CD4-positive, alpha-beta T cell treated with Interleukin-10 for 1 hour (primary cell): ENCODE measurements at regions not wholly inside any gene's neighbourhood (a gene's known extent, or its start where the extent isn't known, plus 50 kb on each side); places are given as distances from the start of the nearest gene placed in this dataset.
"Not testable (repeated sequence)": the region's sequence is repeated elsewhere in the genome, so short reads cannot be mapped to it uniquely, and the experiment has no call there.

ENCODE experiments used
- DNase-seq: peaks from one replicate; pipeline ENCODE4 v3.0.0-alpha.2; 2020

DNA sequence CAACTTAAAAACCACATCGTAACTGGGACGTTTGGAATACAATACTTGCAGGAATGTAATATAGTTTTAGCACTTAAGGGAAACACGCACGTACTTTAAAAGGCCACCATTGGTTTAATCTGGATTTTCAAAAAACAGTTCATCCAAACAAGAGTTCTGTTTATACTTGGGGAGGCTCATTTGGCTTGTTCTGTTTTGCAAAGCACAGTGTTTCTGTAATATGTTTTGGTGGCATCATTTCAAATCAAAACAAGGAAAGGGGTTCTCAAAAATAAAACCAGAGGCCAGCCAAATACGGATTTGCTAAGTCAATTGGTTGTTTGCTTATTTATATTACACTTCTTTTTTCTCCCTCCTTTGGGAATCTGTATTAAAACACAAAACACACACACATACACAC lies 656.1 kb upstream of the SOX9 start:
- no peak for DNase-seq

DNA sequence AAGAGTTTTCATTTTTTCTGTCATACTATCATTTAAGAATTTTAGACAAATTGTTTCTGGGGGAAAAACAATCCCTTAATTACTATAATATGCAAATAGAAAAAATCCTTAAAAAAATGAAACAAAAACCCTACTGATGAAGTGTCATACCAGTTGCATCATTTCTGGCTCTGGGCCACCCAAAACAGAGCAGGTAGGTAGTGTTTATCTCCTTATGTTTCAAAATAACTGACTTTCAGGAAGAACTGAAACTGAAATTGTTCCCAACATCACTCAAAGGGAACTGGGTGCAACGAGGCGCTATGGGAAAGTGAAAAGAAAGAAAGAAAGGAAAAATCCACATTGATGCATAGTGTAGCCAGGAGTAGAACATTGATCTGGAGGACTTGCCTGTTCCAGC lies 653.1 kb upstream of the SOX9 start:
- no peak for DNase-seq

DNA sequence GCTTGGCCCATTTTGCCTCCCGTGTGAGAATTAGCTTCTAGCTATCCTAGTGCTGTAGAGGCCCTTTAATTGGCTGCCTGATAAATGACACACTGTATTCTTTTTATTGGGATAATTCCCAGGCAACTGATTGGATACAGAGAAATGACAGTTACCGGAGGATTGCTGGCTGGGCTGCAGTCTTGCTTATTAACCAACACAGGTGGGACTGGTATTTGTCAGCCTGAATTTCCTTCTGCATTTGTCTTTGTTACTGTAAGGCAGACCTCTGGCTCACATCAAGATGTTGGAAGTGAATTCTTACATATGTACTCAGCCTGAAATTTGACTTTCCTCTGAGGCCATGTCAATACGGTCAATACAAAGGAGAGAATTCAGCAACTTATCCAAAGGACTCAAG lies 650.8 kb upstream of the SOX9 start:
- no peak for DNase-seq

DNA sequence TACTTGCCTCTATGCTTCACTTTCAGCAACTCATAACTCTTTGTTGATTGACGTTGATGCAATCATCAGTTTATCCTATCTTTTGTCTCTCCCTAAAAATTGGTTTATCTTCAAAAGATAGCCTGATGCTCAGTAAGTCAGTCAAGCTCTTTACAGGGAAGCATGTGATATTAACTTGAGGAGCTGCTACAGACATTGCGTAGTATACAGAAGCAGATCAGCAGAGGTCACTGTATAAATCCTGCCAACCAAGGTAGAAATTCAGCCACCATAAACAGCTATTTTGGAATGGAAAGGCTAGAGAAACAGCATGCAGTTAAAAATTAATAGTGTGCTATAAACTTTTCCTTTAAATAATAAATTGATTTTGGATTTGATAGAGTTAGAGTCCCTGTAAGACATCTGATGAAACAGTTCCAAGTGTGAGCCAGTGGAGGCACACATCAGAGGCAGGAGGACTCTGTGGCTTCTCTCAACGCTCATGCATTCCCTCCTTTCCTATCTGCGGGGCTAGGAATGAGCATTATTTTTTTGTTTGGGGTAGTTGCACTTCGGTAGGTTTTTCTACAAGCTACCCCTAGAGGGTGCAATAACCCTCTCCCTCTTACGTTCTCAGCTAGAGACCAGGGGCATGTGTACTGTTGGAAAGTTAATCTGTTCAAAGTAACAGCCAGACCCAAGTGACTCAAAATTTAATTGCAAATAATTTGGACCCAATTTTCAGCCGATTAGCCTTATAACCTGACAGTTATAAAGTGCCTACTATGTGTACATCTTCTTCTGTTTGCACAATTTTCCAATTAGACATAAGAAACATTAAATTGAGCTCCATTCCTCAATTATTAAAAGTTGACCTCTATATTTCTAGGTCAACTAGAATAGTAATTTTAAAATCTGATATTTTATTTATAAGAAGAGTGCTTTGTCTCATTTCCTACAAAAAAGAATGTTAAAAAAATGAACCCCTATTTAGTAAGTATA lies 647.7 kb upstream of the SOX9 start:
- DNase-seq, result no peak

DNA sequence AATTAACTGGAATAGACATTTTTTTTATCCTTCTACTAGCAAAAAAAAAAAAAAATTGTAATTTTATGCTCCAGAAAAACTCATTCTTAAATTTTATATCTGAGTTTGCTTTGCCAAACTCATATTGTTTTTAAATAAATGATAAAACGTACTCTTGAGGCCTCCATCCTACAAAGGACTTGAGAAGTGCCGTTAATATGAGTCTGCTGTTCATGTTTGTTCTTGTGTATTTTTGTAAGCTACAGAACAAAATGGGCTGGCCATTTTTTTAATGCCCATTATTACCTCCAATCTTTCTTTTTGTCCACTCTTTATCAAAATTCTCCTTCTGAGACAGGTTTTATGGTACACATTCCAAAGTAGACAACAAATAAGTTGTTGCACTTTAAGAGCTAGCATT lies 643.5 kb upstream of the SOX9 start:
- no peak for DNase-seq

DNA sequence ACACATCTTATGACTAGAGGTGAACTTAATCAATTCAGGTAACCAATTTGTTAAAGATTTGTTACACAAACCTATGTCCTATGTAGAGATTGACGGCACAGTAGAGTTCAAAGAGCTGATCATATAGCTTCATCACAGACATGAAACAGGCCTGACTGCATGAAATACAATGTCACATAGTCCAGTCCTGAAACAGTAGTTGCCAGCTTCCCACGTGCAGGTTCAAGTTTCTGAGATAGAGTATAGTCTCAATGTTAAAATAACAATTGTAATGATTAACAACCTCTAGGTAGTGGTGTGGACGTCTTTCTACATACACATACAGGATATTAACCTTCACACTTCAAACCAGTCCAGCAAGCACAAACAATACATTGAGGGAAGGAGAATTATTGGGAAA lies 640.7 kb upstream of the SOX9 start:
- no peak for DNase-seq

DNA sequence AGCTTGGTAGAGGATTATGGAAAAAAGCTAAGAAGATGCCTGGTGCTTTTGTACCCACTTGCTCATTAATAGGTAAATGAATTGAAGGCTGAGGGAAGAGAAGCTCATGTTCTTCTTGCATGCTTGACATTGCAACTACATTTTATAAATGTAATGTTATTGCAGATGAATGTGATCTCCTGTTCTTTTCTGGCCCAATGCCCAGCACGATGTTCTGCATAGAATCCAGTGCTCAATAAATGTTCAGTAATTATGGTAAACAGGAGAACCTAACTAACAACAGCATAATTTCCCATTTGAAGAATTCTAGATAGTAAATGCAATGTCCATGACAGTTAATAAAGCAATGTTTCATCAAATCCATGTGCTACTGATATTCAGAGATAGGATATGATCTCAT lies 638.2 kb upstream of the SOX9 start:
- DNase-seq, result no peak

DNA sequence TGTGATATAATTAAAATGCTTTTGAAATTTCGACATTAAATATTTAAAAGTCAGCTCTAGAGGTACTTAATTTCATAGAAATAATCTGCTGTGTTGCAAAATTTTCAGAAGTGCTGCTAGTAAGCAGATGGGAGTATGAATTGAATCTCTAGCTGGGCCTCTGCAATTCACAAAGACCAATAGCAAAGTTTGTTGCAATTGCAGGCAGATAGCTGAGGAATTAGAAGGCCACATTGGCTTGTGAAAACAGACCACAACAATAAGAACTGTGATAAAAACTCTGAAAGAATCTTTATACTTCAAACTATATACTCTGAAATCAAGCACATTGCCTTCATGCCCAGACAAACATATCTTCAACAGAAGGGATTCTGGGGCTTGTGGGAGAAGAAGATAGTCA lies 636.3 kb upstream of the SOX9 start:
- DNase-seq, result no peak

DNA sequence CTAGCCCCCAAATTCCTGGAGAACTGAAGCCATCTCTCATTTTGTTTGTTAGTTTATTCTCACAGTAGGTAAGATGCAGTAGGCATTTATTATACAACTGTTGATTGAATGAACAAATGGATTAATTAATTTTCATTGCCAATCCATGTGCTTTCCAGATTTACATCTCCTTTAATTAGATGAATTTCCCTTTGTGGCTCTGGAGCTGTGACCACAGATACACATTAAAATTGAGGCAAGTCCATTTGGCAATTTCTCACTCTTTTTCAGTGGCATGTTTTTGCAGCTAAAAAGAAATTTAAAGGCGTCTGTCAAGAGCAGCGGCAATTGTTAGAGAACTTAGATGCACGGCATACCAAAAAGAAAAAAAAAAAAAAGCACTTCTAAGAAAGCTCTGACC lies 635.4 kb upstream of the SOX9 start:
- DNase-seq, result no peak

DNA sequence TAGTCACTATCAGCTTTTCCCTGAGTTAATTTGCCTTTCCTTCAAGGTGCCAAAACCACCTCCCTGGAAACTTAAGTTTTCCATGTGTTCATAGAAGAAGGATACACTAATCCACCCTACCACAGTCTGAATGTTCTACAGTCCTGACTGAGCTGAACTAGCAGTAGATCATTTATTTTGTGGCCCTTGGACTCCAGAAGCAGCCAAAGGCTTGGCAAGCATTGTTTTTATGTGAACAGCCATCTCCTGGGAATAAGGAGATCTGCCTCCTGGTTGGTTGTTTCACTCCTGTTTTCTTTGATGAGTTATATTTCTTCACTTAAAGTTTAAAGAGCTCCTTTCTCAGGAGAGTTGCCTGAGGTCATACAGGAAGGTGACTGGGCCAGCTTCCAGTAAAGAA lies 634.6 kb upstream of the SOX9 start:
- no peak for DNase-seq

DNA sequence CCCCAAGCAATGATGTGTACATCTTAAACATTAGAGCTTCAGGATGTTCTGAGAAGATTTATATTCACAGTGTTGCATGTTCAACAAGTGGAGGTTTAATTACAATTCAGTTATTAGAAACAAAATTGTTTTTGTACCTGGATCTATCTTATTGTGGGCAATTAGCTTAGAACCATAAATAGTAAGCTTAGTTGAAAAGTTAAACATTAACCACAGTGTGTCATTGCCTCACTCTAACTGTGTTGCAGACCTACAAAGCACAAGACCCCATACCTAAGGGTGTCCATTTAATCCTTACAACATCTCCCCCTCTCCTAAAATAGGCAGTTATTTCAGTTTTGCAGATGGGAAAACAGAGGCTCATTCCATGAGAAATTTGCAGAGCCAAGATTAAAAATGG lies 632.0 kb upstream of the SOX9 start:
- no peak for DNase-seq

DNA sequence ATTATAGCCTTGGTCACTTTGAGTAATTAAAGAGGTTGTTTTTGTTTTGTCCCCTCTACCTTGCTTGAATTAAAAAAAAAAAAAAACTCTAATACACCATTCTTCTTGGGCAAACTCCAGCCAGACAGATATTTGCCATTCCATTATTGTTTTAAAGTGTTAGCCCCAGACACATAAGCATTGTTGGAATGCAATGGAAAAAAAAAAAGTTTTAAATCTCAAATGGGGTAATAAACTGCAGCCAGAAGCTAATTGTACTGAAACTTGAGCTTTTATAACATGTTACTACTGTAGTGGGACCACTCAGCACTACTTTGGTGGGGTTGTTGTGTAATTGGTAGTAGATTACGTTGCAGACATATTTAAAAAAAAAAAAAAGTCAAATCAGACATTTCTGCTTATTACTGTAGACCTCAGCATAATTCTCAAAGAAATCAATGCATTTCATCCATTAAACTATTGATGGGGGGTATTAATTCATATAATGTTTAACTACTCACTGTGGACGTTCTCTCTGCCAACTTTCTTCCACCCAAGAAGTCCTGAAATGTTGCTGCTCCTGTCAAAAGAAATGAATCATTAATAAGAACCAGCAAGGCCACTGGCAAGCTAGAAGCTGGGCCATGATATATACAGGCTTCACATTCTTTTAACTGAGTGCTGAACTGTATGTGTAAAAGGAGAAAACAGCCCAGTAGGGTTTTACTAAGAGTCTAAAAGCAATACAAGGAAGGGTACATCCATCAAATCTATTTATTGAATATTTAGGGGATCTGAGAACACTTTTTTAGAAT lies 626.6 kb upstream of the SOX9 start:
- no peak for DNase-seq

DNA sequence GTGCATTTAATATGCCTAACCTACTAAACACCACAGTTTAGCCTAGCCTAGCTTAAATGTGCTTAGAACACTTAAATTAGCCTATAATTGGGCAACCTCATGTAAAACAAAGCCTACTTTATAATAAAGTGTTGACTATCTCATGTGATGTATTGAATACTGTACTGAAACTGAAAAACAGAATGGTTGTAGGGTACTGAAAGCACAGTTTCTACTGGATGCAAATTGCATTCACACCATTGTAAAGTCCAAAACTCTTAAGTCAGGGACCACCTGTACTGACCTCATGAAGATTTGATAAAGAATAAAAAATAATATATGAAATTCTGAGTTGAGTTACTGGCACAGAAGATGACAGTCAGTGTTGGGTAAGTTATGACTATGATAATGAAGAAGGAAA lies 625.4 kb upstream of the SOX9 start:
- no peak for DNase-seq

DNA sequence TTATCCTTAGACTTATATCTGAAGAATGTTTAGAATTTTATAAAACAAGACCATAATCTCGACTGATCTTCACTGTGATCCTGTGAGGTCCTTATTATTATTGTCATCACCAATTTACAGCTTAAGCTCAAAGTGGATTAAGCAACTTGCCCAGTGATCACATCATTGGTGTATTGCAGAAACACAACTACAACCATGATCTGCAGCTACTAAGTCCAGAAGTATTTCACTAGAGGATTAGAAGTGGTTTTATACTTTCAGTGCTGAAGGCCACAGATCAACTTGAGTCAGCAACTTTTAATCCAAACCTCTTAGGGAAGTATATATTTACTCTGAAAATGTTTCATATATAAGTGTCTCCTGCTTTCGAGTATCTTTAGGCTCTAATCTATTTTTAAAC lies 624.3 kb upstream of the SOX9 start:
- DNase-seq, result no peak

DNA sequence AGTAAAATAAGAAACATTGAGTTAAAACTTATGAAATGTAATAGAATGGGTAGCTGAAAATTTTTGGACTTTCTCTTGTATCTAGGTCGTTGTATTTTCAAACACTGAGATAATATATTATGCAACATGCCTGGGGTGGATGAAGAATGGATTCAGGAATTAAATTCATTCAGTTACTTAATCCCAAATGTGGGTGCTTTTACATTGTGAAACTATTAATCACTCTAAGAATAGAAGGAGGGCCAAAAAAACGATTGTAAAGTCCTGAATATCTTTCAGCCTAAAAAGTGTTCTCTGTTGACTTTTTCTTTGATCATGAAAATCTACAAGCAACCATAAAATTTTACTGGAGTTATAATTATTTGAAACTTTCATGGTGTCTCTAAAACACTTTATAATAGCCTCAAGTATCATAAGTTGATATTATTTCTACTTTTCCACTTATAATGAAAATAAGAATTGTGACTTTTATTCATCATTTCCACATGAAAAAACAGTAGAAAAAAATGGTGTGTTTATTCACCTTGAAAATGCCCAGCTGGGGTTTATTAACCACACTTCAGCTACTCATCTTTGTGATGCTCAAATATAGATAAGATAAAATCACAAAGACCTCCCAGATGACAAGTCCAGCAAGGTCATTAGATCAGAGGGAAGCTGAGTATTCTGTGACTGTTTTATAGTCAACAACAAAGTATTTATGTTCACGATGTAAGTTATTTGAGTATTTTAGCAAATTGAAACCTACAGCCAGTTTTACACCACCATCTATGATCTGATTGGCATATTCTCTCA lies 619.9 kb upstream of the SOX9 start:
- no peak for DNase-seq

DNA sequence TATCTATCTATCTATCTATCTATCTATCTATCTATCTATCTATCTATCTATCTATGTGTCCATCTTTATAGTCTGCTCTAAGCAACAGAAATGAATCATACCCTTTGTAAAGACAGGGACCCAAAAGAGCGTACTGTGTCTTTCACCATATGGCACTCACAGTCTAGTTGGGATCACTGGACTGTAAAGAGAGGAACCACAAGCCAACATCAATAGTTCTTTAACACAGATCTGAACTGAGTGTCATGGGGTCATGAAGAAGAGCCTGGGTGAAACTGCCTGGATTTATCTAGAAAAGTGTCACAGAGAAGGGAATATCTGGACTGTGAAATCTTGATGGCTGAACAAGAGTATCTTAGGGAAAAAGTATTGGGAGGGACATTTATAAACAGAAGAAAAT lies 619.1 kb upstream of the SOX9 start:
- DNase-seq, result no peak

DNA sequence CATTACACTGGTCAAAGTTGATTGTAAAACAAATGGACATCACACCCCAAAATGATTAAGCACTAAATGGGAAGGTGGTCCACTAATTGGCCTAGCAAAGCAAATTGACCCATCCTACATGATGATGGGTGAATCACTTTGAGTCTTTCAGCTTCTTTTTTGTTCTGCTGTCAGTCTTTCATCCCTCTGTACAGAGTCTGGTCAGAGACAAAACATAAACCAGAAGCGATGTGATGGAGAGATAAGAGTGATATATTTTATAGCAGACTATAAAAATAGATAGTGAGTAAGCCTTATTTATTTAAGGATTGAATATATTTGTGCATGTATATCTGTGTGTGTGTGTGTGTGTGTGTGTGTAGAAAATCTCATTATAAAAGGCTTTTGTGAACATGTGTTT lies 618.4 kb upstream of the SOX9 start:
- no peak for DNase-seq

DNA sequence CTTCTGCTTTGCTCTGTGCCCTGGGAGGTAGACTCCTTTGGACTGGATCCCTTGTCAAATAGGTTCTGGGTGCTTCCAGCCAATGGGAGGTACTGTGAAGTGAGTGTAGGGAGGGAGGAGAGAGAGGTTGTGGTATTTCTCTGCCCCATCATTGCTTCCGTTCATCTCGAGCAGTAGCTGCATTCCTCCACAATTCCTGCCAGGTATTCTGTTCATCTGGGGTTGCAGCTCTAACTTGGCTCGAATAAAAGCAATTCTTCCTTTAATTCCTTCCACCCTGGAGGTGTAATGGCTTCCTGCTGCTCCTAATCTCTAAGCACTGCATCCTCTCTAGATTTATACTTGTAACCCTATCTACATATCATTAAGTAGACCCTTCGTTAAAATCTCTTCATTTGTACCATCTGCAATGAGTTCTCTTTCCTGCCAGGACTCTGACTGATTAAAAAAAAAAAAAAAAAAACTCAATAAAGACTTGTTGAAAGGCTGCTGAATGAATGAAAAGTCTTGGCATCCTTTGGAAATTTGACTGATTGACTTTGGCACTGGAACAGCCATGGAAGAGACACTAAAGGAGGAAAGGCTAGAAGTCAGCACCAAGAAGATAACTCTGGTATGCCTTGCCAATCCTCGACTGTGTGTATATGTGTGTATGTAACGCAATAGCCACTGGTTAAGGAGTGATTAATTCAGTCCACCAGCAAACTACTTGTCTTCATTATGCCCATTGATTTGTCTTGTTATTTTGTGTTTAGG lies 616.9 kb upstream of the SOX9 start:
- DNase-seq, result no peak

DNA sequence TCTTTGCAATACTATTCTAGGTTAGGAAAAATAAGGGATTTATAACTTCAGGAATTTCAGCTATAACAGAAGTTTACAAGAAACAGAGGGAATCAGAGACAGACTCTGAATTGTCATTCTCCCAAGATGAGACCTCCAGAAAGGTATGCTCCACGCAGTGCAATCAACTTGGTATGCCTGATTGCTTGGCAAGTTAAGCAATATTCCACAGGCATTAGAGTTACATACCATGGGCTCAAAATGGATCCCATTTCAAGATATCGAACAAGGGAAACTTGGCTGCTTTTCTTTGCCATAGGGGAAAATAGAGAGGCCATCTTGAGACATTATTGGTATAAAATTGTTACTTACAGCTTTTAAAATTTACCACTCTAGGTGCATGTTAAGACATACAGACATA lies 615.6 kb upstream of the SOX9 start:
- DNase-seq, result no peak

DNA sequence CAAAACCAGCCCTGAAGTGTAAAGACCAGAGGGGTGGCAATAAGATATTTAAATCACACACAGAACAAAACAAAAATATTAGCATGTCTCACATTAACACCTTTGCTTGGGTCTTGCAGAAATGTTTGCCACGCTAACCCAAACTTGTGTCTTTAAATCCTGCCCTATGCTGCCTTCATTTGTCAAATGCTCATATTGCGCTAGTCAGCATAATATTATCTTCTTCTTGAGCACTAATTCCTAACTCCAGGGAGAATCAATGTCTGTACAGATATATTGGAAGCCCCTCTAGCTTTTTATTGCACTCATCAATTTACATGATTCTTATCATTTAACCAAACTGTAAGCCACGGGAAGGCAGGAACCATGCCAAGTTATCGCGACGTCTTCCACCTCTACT lies 614.8 kb upstream of the SOX9 start:
- no peak for DNase-seq

DNA sequence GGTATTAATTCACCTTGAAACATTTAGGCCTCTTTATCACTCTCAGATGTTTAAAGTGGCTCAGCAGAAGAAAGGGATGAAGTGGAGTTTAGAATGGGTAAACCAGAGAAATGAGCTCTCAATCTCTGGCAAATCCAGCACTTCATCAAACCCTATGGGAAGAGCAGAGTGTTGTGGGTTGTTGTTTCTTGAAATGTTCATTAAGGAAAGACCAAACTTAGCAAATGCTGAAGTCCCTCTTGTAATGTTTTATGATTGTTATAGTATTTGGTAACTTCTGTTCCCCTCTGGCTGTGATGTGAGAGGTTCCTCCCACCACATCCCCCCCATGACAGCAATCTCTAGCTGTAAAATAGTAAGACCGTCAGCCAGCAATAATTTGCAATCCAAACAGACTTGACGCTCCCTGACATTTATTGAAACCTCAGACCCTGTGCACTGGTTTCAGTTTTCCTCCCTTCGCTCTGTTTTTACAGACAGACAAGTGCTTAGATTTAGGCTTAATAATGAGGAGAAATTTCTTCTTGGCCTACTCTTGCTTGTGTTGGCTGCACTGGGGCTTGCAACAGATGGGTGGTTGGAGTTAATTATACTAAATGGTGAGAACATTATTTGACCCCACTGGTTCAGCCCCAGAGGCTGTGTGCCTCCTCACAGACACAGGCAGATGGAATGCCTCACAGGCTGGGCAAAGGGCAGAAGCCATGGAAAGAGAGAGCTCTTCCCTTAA lies 609.4 kb upstream of the SOX9 start:
- DNase-seq, result no peak

DNA sequence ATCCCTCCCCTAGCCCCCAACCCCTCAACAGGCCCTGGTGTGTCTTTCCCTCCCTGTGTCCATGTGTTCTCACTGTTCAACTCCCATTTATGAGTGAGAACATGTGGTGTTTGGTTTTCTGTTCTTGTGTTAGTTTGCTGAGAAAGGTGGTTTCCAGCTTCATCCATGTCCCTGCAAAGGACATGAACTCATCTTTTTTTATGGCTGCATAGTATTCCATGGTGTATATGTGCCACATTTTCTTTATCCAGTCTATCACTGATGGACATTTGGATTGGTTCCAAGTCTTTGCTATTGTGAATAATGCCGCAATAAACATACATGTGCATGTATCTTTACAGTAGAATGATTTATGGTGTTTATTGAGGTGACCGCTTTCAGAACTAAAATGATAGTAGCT lies 607.1 kb upstream of the SOX9 start:
- DNase-seq, result not testable (repeated sequence)
